WI38 (cell line): ENCODE measurements at regions not wholly inside any gene's neighbourhood (a gene's known extent, or its start where the extent isn't known, plus 50 kb on each side); places are given as distances from the start of the nearest gene placed in this dataset.

Experiments
- H3K4me3 ChIP-seq: 2 replicates; pipeline ENCODE4 v1.5.1; 2011; ENCODE audit warnings: low read depth, mild to moderate bottlenecking, control low read depth, low read length
- CTCF ChIP-seq: IDR thresholded peaks from 2 replicates; pipeline ENCODE4 v1.5.1; 2012; ENCODE audit warnings: low read depth, mild to moderate bottlenecking, control low read depth, low read length

GRCh38 chr6:44004136-44004535, 123.1 kb downstream of the MRPL14 start:
- H3K4me3 ChIP-seq = no peak overlapping the region
- no peak for TF ChIP-seq CTCF

- no peak for TF ChIP-seq CTCF
- no peak overlapping the region for H3K4me3 ChIP-seq
Measured at GRCh38 chr6:44003345-44004061, 123.7 kb downstream of the MRPL14 start.

GRCh38 chr6:44002593-44003344, 124.5 kb downstream of the MRPL14 start:
- no peak for TF ChIP-seq CTCF
- peak overlapping the region; percentile 46 for H3K4me3 ChIP-seq

- H3K4me3 ChIP-seq = peak overlapping the region; percentile 46
- no peak for TF ChIP-seq CTCF
Measured at GRCh38 chr6:44002067-44002592, 125.1 kb downstream of the MRPL14 start.

- no peak overlapping the region for H3K4me3 ChIP-seq
- peak; percentile 34; the same call in 1 of the 2 replicates for TF ChIP-seq CTCF
Measured at GRCh38 chr6:44001318-44002066, 125.8 kb downstream of the MRPL14 start.

- H3K4me3 ChIP-seq = no peak overlapping the region
- no peak for TF ChIP-seq CTCF
Measured at GRCh38 chr6:44000164-44000842, 126.9 kb downstream of the MRPL14 start.
